Kidney tubule cell (primary cell): ENCODE measurements at regions not wholly inside any gene's neighbourhood (a gene's known extent, or its start where the extent isn't known, plus 50 kb on each side); places are given as distances from the start of the nearest gene placed in this dataset.

ENCODE experiments used
- DNase-seq: peaks from one replicate; pipeline ENCODE4 v3.0.0-alpha.2; 2018; ENCODE audit warnings: low spot score

DNA sequence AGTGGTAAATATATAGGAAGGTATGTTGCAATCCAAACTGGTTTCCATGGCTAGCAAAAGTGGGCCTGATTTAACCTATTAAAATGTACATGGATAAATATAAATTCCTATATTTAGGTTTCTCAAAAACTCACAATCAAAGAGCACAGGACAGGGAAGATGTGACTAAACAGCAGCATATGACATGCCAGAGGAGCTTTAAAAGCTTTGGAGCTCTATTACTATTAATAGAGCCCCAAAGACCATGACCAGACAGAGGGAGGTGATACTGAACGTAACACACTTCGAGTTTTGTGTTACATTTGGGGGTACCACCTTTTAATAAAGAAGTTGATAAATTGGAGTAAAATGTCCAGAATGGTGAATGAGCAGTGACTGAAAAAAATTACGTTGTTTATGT, 179.5 kb upstream of the SLC14A2 start:
- DNase-seq: no peak

DNA sequence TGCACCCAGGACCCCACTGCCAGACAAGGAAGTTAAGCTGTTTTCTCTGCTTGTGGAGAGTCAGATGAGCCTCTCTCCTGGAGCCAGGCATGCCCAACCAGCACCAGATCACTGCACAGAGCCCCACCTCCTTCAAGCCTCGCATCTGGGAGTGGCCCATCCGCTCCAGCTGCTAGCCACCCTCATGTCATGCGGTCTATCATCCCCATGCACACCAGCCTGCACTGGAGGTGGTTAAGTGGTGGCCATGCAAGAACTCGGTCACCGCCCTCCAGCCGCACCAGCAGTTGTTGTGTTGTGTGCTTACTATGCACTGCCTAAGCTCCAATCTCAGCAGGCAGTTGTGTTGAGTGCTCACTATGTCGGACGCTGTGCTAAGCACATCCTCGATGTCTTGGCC, 177.9 kb upstream of the SLC14A2 start:
- DNase-seq: no peak

DNA sequence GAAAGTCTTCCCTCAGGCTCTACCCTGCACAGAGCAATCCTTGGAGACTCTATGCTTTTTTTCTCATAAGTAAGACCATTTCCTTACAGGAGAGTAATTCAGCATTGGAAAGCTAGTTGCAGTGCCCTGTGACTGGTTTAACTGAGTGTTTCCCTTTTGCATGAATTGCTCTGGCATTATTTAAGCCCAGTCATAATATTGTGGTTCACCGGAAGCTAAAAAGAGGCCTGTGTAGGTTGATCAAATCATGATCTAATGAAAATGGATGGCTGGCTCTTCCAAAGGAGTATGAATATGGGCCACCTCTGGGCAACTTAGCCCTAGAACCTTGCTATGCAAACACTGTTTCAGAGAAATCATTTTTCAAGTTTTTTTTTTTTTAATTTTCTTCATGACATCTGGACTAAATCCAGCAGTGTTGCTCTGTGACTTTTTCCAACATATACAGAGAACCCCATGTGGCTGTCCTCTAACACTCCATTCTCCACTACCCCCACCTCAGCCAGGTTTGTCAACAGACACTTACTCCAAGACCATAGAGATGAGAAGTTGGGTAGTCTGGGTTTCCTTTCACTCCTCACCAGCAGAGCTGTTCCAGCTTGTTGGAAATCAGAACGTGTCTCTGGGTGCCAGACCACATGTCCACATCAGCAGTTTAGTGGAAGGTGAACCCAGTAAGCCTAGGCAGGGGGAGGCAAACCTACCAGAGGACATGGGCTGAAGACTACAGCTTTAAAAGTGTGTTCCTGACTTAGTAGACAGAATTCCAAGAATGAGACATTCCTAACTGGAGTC, 175.2 kb upstream of the SLC14A2 start:
- no peak for DNase-seq

DNA sequence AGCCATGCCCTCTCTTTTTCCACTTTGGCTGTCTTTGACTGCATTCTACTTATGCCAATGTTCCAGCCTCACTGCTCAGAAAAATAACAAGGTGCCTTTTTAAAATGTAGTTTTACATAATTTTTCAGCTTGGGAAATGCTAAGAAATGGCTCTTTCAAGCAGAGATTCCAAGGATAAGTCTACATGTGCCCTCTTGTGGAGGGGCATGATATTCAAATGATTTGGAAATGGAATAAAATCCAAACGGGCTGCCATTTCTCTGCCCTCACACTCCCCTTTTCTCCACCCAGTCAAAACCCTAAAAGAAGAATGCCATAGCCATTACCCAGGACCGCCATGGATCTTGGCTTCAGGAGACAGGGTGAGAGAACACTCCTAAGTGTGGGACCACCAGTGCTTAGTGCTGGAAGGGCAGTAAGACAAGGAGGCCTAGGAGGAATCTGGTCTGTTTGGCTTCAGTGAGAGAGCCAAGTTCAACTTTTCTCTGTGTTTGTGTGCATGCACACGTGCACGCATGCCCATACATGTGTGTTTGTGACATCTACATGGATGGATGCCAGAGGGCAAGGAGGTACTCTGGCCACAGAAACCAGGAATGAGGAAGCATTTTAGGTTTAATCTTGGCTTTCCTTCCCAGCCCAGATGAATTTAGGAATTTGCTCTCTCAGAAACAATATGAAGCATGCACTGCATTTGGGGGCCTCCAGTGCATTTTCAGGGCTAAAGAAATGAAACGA, 174.0 kb upstream of the SLC14A2 start:
- peak; percentile 39 for DNase-seq

DNA sequence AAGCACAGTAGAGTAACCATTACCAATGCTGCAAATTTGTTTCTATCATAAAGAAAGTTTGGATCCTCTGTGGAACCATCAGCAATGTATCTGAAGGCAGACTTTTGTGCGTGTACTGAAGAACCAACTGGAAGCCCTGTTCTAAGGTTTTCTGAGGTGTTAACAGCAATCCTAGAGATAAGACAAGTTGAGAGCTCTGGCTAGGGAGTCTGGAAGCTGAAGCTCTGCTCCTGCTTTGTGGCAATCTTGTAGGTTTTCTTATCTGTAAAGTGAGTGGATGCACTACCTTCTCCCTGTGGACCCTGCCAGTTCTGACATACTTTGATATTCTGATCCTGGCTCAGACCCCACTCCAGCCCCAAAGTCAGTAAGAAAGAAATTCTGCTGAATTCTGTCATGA, 171.2 kb upstream of the SLC14A2 start:
- no peak for DNase-seq

DNA sequence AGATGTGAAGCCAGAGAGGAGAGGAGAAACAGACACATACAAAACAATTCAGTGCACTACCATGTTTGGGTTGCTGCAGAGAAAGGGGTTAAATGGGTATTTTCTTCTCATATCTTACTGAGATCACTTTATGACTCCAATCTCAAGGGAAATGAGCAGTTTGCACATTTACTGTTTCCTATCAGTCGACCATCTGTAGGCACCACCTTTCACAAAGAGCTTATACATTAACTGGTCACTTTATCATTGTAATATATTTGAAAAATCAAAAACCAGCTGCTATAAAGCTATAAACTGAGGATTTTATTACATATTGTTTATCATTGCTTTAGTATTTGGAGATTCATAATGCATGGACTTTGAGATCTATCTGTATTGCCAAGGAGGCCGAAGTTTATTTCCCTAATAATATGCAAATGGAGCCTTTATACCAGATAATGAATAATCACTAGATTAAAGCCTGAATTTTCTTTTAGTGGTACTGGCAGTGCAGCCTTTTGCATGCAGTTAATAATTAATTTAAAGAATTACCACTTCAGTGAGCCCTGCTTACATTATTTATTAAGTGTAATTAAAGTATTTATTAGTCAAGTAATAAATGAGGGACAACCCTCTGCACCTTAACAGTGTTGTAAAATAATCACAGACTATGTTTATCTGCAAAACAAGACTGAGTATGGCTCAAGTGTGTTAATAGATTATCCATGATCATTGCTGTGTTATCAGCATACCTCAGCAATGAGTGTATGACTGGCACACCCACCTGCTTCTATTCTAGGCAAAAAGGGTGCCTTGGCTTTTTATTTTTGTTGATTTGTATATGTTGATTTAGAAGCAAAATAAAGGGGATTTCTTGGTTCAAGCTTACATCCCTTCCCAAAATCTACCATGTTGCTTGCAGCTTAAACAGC, 167.7 kb upstream of the SLC14A2 start:
- peak; percentile 37 for DNase-seq

DNA sequence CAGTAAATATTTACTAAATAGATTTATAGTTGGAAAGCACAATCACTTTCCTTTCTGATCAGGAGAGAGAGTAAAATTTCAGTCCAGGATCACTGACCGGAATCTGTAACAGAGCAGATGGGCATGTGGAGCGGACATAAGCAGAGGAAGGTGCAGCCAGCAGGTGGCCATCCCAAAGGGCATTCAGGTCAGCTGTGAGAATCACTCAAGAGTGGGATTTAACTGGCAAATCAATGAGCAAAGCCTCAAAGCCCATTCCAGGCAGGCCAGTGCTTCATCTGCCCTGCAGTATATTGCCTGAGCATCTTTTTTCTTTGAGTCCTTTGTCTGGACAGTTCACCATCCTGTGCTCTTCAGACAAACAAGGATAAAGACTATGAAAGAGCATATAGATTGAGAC, 166.4 kb upstream of the SLC14A2 start:
- DNase-seq: no peak

DNA sequence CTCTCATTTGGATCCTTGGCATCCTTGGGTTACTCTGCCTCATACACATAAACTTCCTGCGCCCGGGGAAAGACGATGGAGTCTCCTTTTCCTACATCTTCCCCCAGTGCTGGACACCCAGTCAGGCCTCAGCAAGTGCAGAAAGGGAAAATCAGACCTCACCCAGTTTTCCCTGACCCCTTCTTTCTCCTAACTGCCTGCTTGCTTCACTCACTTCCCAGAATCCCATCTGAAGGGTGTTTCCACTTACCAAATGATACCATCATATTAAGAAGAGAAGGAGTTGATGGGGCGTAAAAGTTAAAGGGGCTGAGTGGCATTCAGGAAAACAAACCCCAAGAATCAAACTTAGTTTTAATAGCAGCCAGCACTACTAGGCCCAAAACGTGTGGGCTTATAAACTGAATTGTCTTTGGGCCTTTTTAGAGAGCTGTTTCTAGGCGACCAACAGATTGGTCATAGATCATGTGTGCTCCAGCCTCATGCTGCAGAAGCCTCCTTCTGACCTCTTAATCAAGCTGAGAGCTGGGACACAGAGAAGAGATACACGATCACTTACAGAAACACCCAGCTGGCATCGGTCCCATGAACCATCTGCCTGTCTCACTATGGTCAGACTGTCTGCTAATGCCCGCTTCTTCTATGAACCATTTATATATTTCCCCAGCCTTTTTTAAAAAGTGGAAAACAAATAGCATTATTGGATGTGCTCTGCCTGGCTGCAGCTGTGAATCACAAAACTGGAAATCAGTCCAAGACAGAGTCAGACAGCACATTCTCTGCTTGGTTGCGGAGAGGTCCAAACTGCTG, 165.7 kb upstream of the SLC14A2 start:
- DNase-seq: no peak

DNA sequence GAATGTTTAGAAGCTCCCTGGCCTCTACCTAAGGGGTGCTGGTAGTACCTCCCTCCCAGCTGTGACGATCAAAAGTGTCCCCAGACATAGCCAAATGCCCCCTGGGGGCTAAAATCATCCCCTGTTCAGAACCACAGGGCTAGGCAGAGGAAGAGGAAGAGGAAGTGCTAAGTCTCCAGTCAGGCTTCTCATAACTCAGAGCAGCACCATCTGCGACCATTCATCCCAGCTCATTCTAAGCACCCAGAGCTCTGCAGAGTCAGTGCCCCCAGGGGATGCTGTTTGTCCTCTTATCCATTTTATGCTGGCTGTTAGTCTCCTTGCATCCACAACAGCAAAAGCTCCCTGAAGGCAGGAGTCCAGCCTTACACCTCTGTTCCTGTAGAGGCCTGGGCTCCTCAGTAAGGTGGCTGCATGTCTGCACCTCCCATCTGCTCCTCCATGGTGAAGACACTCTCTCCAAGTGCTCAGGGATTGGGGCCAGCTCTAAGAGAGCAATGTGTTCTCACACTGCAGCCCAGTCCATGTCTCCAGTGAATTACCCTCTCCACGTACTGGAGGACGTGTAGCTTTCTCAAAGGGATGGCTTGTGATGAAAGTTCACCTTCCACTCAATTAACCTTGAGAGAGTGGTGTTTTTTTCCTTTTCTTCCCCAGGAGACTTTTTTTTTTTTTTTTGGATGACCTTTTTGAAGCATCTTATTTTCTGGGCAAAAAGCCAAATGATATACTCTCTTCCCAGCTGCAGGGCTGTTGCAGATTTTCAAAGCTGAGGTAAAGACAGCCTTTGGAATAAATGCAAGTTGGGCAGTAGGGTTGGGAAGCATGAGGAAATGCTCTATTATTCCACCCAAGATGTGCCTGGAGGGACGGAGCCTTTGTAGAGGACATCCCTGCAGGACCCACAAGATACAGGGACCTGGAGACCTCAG, 158.9 kb upstream of the SLC14A2 start:
- no peak for DNase-seq

DNA sequence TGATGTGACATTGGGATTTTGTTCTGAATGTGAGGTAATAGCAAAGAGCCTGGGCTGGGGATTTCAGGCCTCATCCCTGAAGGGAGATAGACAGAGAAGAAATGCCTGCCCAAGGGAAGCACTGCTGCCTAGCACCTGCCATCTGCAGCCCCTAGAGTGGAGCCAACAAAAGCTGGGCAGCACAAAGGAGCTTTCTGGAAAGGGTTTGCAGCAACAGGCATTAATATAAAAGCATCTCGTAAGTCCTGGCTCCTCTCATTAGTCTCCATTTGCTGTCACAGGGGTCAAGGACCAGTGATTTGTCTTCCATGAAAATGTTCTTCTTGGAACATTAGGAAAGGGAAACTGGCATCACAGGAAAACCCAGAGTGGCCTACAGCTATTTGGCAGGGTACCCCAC, 157.2 kb upstream of the SLC14A2 start:
- DNase-seq: no peak

DNA sequence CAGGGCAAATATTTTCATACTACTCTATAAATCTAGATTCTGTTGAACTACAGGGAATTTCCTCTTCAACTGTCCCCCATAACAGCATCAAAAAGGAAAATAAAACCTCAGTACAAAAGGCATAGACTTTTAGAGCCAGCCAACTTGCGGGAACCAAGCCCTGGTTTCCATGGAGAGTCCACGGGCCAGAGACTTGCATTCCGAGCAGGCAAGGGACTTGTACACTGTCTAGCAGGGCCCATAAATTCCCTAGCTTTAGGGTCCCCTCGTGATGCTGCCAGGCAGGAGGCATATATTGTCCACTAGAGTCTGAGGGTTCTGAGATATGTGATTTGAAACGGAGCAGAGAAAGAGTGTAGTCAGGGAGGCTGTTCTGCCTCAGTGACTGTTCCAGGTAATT, 153.1 kb upstream of the SLC14A2 start:
- DNase-seq: no peak

DNA sequence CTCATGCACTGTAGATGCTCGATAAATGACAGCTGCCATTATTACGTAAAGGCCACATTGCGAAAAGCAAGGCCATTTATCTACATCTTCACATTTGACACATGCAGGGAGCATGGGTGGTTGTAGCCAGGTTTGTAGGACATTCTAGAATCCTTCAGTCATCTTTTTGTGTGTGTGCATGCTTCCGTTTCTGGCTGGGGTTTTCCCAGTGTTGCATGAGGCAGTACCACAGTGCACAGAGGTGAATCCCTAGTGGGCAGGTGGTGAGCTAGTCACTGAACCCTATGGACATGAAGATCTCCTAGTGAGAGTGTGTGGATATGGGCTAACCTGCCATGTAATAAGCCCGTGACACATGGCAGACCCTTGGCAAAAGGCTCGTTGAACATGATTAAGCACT, 151.8 kb upstream of the SLC14A2 start:
- DNase-seq: peak; percentile 37

DNA sequence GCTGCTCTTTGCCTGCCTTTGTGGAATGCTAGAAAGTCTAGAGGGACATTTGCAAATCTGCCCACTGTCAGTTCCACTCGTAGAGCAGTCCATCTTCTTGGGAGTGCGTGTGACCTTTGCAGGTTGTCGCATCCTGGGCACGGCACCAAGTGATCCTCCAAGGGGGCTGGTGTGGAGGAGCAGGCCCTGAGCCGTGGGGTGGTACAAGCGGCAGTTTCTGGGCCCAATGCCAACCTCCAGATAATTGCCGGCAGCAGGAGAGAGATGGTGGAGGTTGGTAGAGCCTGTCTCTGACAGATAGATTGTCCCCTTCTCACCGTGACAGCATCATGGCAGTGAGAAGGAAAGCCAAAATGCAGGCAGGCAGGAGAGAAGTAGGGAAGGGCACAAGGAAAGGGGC, 150.7 kb upstream of the SLC14A2 start:
- DNase-seq: no peak

DNA sequence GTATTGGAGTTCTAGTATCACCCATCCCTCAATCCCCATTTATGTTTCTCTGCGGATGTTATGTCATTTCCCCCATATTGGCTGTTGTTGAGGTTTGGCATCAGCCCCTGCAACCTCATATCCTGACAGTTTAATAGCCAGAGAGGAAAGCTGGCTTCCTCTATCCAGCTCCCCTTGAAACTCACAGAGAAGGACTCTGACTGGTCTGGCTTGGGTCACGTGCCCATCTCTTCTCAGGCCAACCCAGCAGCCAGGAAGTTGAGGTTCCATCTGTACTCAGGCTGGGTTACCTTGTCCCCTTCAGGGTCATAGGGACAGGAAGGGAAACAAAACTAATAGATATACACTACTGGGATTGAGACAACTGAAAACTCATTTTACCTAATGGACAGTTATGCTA, 148.0 kb upstream of the SLC14A2 start:
- no peak for DNase-seq

DNA sequence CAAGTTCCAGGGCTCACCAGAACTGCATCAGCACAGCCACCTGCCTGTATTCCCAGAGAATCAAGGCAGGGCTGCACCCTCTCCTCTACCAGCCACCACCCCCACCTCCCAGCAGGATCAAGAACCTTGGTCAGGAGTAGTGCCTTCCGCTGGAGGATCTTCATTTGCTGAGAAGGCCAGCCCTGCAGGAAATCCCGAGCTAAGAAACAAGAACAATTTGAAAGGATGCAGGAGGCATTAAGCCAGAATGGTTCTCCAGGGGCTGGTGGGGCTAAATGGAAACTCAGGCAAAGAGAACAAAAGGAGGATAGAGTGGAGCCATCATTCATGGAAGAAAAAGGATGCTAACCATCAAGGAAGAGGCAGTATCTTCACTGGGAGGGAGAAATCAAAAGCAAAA, 147.3 kb upstream of the SLC14A2 start:
- no peak for DNase-seq

DNA sequence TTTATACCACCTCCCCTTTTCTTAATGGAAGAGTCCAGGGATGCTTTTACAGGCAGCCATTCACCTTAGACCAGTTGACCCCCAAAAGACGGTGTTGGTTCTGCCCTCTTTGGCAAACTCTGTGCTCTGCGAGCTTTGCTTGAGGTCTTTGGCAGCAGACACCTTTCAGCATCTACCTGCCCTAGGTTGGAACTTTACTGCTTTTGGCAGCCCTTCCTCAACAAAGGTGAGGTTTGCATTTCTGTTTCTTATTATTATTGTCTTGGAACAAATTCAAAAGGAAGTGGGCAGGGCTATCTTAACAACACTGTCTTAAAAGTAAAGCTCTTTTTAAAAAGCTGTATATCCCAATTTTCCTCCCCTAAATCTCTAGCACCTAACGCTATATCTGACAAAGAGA, 136.4 kb upstream of the SLC14A2 start:
- no peak for DNase-seq

DNA sequence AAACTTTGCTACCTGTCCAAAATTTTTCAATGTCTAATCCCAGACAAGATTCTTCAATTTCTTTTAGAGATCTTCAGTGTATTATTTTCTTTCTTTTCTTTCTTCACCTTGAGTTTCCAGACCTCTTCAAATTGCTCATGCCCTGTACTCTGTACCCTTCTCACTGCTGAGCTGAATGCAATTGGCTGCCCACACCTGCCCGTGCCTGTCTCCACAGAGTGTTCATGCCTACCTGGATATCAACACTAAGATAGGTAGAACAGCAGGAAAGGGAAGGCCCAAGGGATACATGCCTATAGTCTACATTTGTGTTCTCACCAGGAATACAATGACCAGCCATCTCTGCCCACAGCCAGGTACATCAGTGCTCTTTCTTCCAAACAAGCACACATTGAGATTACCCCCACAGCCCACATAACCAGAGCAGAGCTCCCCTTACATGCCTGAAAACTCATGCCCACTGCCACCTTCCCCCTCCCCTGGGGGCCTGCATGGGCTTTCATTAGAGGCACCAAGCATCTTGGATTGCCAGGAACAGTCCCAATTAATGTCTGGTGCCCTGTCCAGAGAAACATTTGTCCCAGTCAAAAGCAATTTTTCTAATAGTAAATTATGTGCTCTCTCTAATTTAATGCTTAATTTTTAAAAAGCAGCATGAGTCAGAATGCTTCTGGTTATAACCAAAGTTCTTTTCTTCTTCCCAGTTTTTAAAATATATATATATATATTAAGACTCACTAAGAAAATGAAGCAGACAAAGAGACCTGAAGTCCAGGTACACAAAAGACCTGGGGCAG, 134.9 kb upstream of the SLC14A2 start:
- DNase-seq: no peak

DNA sequence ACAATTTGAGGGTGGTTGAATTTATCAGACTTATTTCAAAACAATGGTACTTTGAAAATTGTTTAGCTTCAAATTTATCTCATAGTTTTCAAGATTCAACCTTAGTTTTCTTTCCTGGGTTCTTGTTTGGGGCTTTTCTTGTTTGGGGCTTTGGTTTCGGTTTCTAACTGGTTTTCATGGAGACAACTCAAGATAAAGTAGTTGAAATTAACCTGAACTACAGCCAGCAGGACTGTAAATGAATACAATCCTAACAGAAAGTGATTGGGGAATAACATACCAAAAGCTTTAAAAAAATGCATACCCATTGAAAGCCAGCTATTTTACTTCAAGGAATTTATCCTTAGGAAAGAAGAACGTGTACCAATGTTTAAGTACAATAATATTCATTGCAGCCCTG, 133.5 kb upstream of the SLC14A2 start:
- DNase-seq: no peak

DNA sequence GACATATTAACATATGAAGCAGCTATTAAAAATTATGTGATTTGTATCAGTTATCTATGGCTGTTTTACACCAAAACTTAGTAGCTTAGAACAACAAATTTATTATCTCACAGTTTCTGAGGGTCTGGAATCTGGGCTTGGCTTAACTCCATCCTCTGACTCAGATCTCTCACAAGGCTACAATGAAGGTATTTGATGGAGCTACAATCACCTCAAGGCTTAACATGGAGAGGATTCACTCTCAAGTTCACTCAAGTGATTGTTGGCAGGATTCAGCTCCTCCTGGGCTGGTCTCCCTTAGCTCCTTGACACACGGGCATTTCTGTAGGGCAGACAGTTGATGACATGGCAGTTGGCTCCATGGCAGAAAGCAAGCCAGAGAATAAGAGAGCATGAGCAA, 133.0 kb upstream of the SLC14A2 start:
- peak; percentile 5 for DNase-seq

DNA sequence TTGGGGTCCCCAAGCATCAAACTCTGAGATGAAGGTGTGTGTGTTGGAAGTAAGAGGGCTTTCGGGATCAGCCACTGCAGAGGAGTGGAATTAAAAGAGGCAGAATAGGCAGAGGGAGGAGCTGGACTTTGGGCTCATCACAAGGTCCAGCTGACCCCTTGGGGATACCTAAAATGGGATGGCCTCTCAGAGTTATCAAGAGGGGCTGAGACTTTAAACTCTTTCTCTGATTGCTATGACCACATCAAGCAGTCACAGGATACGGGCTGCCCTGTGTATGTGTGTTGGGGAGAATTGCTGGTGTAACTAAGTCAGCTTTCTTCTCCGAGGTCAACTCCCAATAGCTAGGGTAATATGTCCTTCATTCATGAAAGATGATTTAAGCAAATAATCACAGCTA, 127.7 kb upstream of the SLC14A2 start:
- no peak for DNase-seq
